SU-DHL-6 (cell line): ENCODE measurements at regions not wholly inside any gene's neighbourhood (a gene's known extent, or its start where the extent isn't known, plus 50 kb on each side); places are given as distances from the start of the nearest gene placed in this dataset.

ENCODE experiments used
- H2AFZ ChIP-seq: fragments of 200-600 bp; sonication (generic); 2 replicates; pipeline ENCODE4 v1.6.1; 2014; ENCODE audit warnings: low read depth, mild to moderate bottlenecking, moderate library complexity, mixed read lengths, antibody characterized with exemption, low read length; ENCODE audit not compliant: severe bottlenecking
- H3F3A ChIP-seq: fragments of 200-600 bp; shearing (Covaris generic); 2 replicates; pipeline ENCODE4 v1.6.0; 2016; ENCODE audit warnings: antibody characterized with exemption, mild to moderate bottlenecking; ENCODE audit not compliant: insufficient read depth
- H3K27ac ChIP-seq: fragments of 200-600 bp; sonication (generic); 2 replicates; pipeline ENCODE4 v1.5.1; 2016; ENCODE audit warnings: low read depth, mild to moderate bottlenecking, low read length, moderate library complexity, mixed read lengths
- H3K27me3 ChIP-seq: fragments of 200-600 bp; sonication (generic), shearing (Covaris generic); 2 replicates; pipeline ENCODE4 v1.6.0; 2014; ENCODE audit warnings: mild to moderate bottlenecking, low read length
- H3K36me3 ChIP-seq: fragments of 200-600 bp; sonication (generic); 2 replicates; pipeline ENCODE4 v1.6.1; 2014; ENCODE audit warnings: mild to moderate bottlenecking, low read length, mixed read lengths
- H3K4me2 ChIP-seq: fragments of 300-600, 200-600 bp; shearing (Covaris generic), sonication (generic); 2 replicates; pipeline ENCODE4 v1.6.0; 2014; ENCODE audit warnings: low read length, low read depth, mild to moderate bottlenecking; ENCODE audit not compliant: poor library complexity, severe bottlenecking
- H3K4me3 ChIP-seq: fragments of 200-600 bp; sonication (generic); 2 replicates; pipeline ENCODE4 v1.5.1; 2014; ENCODE audit warnings: antibody characterized with exemption, low read length, mild to moderate bottlenecking, mixed read lengths; ENCODE audit not compliant: insufficient read depth, poor library complexity, severe bottlenecking
- H3K79me2 ChIP-seq: fragments of 200-600 bp; sonication (generic); 2 replicates; pipeline ENCODE4 v1.6.1; 2014; ENCODE audit warnings: mild to moderate bottlenecking, low read length, moderate library complexity; ENCODE audit not compliant: insufficient read depth
- H3K9ac ChIP-seq: fragments of 200-600 bp; sonication (generic); 2 replicates; pipeline ENCODE4 v1.7.0; 2014; ENCODE audit warnings: mild to moderate bottlenecking, low read length
- H3K9me2 ChIP-seq: fragments of 200-600 bp; sonication (generic); replicated peaks from 2 replicates; pipeline ENCODE4 v1.6.1; 2014; ENCODE audit warnings: low read length; ENCODE audit not compliant: insufficient read depth
- H3K9me3 ChIP-seq: fragments of 200-600 bp; sonication (generic); 2 replicates; pipeline ENCODE4 v1.6.1; 2014; ENCODE audit warnings: low read length, mixed read lengths; ENCODE audit not compliant: insufficient read depth
- H4K20me1 ChIP-seq: fragments of 200-600 bp; sonication (generic); 2 replicates; pipeline ENCODE4 v1.6.1; 2014; ENCODE audit warnings: low read depth, mild to moderate bottlenecking, antibody characterized with exemption, low read length, moderate library complexity, mixed read lengths
- CTCF ChIP-seq: fragments of 200-600 bp; sonication (generic); IDR thresholded peaks from one replicate; pipeline ENCODE4 v1.5.1; 2017; ENCODE audit warnings: antibody characterized with exemption, mild to moderate bottlenecking, low read length, moderate library complexity; ENCODE audit not compliant: insufficient read depth, poor library complexity, severe bottlenecking
- EZH2phosphoT487 ChIP-seq: fragments of 200-600 bp; sonication (generic), shearing (Covaris generic); conservative IDR thresholded peaks from 2 replicates; pipeline ENCODE4 v1.6.1; 2018; ENCODE audit warnings: mild to moderate bottlenecking, antibody characterized with exemption, low read length, moderate library complexity, mixed read lengths

- Histone ChIP-seq H3K27ac (no peak overlapping the region), H3K9ac (no peak overlapping the region), H3K79me2 (no peaks in the 10 kb centered on the region), H3K27me3 (no peaks in the 10 kb centered on the region), H3K4me2 (no peak overlapping the region), H3K9me2 (no peaks in the 10 kb centered on the region), H3K4me3 (no peak overlapping the region), H2AFZ (no peak overlapping the region), H4K20me1 (no peaks in the 10 kb centered on the region), H3K9me3 (no peaks in the 10 kb centered on the region), H3F3A (no peaks in the 10 kb centered on the region), H3K36me3 (no peaks in the 10 kb centered on the region)
- no peak for TF ChIP-seq EZH2phosphoT487
These were observed 89.6 kb upstream of the MIER3 start for GRCh38 chr5:57041570-57041969.

- Histone ChIP-seq H2AFZ (no peak overlapping the region), H3K9ac (no peak overlapping the region), H3K36me3 (no peaks in the 10 kb centered on the region), H3K4me2 (no peak overlapping the region), H3F3A (no peaks in the 10 kb centered on the region), H4K20me1 (no peaks in the 10 kb centered on the region), H3K9me3 (no peaks in the 10 kb centered on the region), H3K9me2 (no peaks in the 10 kb centered on the region), H3K27ac (no peak overlapping the region), H3K79me2 (no peaks in the 10 kb centered on the region), H3K27me3 (no peaks in the 10 kb centered on the region), H3K4me3 (no peak overlapping the region)
- TF ChIP-seq EZH2phosphoT487 (no peak), CTCF (no peak)
These were observed 90.6 kb upstream of the MIER3 start for GRCh38 chr5:57042524-57042931.

GRCh38 chr5:57054135-57054534, 102.2 kb upstream of the MIER3 start:
- Histone ChIP-seq H3K9me3 (no peaks in the 10 kb centered on the region), H3K4me3 (no peak overlapping the region), H2AFZ (no peak overlapping the region), H3F3A (no peaks in the 10 kb centered on the region), H3K27me3 (no peaks in the 10 kb centered on the region), H3K9me2 (no peaks in the 10 kb centered on the region), H3K9ac (no peak overlapping the region), H3K36me3 (no peaks in the 10 kb centered on the region), H4K20me1 (no peaks in the 10 kb centered on the region), H3K27ac (no peak overlapping the region), H3K79me2 (no peaks in the 10 kb centered on the region), H3K4me2 (no peak overlapping the region)
- no peak for TF ChIP-seq CTCF
- no peak for TF ChIP-seq EZH2phosphoT487

GRCh38 chr5:57054671-57055070, 102.7 kb upstream of the MIER3 start:
- Histone ChIP-seq H3F3A (no peaks in the 10 kb centered on the region), H4K20me1 (no peaks in the 10 kb centered on the region), H3K4me3 (no peak overlapping the region), H3K79me2 (no peaks in the 10 kb centered on the region), H3K4me2 (no peak overlapping the region), H3K36me3 (no peaks in the 10 kb centered on the region), H3K9ac (no peak overlapping the region), H2AFZ (no peak overlapping the region), H3K27me3 (no peaks in the 10 kb centered on the region), H3K27ac (no peak overlapping the region), H3K9me3 (no peaks in the 10 kb centered on the region), H3K9me2 (no peaks in the 10 kb centered on the region)
- TF ChIP-seq EZH2phosphoT487 (no peak), CTCF (no peak)
